SKM-1 treated with dmso at 0.1 percent for 144 hours (cell line): ENCODE measurements at regions not wholly inside any gene's neighbourhood (a gene's known extent, or its start where the extent isn't known, plus 50 kb on each side); places are given as distances from the start of the nearest gene placed in this dataset.

Experiments
- DNase-seq: peaks from one replicate; lab custom pipeline; 2025; ENCODE audit not compliant: unreplicated experiment; lab: John Stamatoyannopoulos, UW

GRCh38 chr20:40452758-40453157 is 236.3 kb downstream of the MAFB start:
- no peak for DNase-seq

GRCh38 chr20:40451552-40451951 is 237.5 kb downstream of the MAFB start:
- no peak for DNase-seq

GRCh38 chr20:40449974-40450616 is 238.9 kb downstream of the MAFB start:
- DNase-seq, result no peak

GRCh38 chr20:40449144-40449690 is 239.8 kb downstream of the MAFB start:
- no peak for DNase-seq

GRCh38 chr20:40446888-40447287 is 242.1 kb downstream of the MAFB start:
- DNase-seq, result no peak

GRCh38 chr20:40444516-40444915 is 244.5 kb downstream of the MAFB start:
- DNase-seq, result no peak

- no peak for DNase-seq
Observed at GRCh38 chr20:40443753-40444152, 245.3 kb downstream of the MAFB start.

GRCh38 chr20:40442181-40442963 is 246.7 kb downstream of the MAFB start:
- no peak for DNase-seq

- no peak for DNase-seq
Observed at GRCh38 chr20:40441771-40442170, 247.3 kb downstream of the MAFB start.

- DNase-seq, result no peak
Observed at GRCh38 chr20:40438161-40438830, 250.7 kb downstream of the MAFB start.

- DNase-seq, result no peak
Observed at GRCh38 chr20:40436011-40436410, 253.0 kb downstream of the MAFB start.

GRCh38 chr20:40435146-40435895 is 253.7 kb downstream of the MAFB start:
- no peak for DNase-seq

GRCh38 chr20:40434122-40434521 is 254.9 kb downstream of the MAFB start:
- DNase-seq, result no peak

- DNase-seq, result no peak
Observed at GRCh38 chr20:40433341-40433861, 255.6 kb downstream of the MAFB start.

GRCh38 chr20:40431611-40432010 is 257.4 kb downstream of the MAFB start:
- no peak for DNase-seq

GRCh38 chr20:40431112-40431511 is 257.9 kb downstream of the MAFB start:
- no peak for DNase-seq

- no peak for DNase-seq
Observed at GRCh38 chr20:40427026-40427425, 262.0 kb downstream of the MAFB start.

- no peak for DNase-seq
Observed at GRCh38 chr20:40424695-40425094, 264.3 kb downstream of the MAFB start.

GRCh38 chr20:40422656-40423055 is 266.4 kb downstream of the MAFB start:
- no peak for DNase-seq

GRCh38 chr20:40416274-40416673 is 272.8 kb downstream of the MAFB start:
- no peak for DNase-seq
